K562 (cell line): ENCODE measurements at regions not wholly inside any gene's neighbourhood (a gene's known extent, or its start where the extent isn't known, plus 50 kb on each side); places are given as distances from the start of the nearest gene placed in this dataset.

Experiments
- ATAC-seq: fragments of 200-7000 bp; cut with Tn5 transposase; 3 replicates; pipeline ENCODE4 v1.9.1; 2020; ENCODE audit warnings: moderate library complexity
- BruUV-seq: library from RNA; stranded (reverse); fragments of 400-500 nt; replicated peaks from 2 replicates; lab custom pipeline; 2021; lab: Mats Ljungman, UMichigan
- CTCF ChIA-PET: fragments of 300-600 bp; formaldehyde crosslinking; extraction: SDS; loops from one replicate; lab custom pipeline; 2021; ENCODE audit warnings: low intra/inter-chr PET ratio; lab: Yijun Ruan, JAX
- POLR2A ChIA-PET: fragments of 300-600, 350-650 bp; sonication (Branson Sonifier 250); formaldehyde crosslinking; extraction: SDS; loops from one replicate; lab custom pipeline; 2021; ENCODE audit warnings: antibody characterized with exemption, inconsistent platforms; lab: Yijun Ruan, JAX
- DNase-seq, 4 experiments: peaks; one replicate each; pipeline versions ENCODE4 v3.0.0 to v3.0.0-alpha.2; 2011 to 2018; ENCODE audit warnings: low spot score in 3 of 4, mixed read lengths in 3 of 4; ENCODE audit errors: extremely low read depth in 1 of 4
- FAIRE-seq: peaks from 2 replicates; lab custom pipeline; 2011; peaks lifted over from hg19 to GRCh38; lab: Jason Lieb, UNC
- H2AFZ ChIP-seq: 2 replicates; pipeline ENCODE4 v1.6.0; 2011; ENCODE audit warnings: low read depth, low read length, control low read depth, inconsistent platforms
- H3K27ac ChIP-seq: fragments of 200-600 bp; 3 replicates; pipeline ENCODE4 v1.8.0; 2011; ENCODE audit warnings: low read depth, mild to moderate bottlenecking, control low read depth, inconsistent platforms, low read length, moderate library complexity, mixed read lengths; ENCODE audit errors: extremely low read depth
- H3K27me3 ChIP-seq, 2 experiments: fragments of 300-600 bp in 1 of 2; 2 replicates in 1 of 2; 3 replicates in 1 of 2; pipeline versions ENCODE4 v1.6.0 to v1.8.0; 2011; ENCODE audit warnings: inconsistent platforms in 2 of 2, low read length in 2 of 2, mild to moderate bottlenecking in 1 of 2, mixed read lengths in 1 of 2, moderate library complexity in 1 of 2; ENCODE audit not compliant: control insufficient read depth in 2 of 2, insufficient read depth in 2 of 2
- H3K36me3 ChIP-seq: fragments of 300-600 bp; 3 replicates; pipeline ENCODE4 v1.8.0; 2011; ENCODE audit warnings: mild to moderate bottlenecking, low read length, inconsistent platforms; ENCODE audit not compliant: control insufficient read depth, insufficient read depth
- H3K4me1 ChIP-seq, 2 experiments: fragments of 200-600 bp in 1 of 2; replicated peaks in 1 of 2; 2 replicates in 1 of 2; 3 replicates in 1 of 2; pipeline versions ENCODE4 v1.5.1 to v1.8.0; 2011; ENCODE audit warnings: inconsistent platforms in 2 of 2, low read length in 2 of 2, mild to moderate bottlenecking in 1 of 2, mixed read lengths in 1 of 2, moderate library complexity in 1 of 2; ENCODE audit not compliant: control insufficient read depth in 2 of 2, insufficient read depth in 2 of 2
- H3K4me2 ChIP-seq: 2 replicates; pipeline ENCODE4 v1.6.1; 2011; ENCODE audit warnings: low read length, control low read depth, inconsistent platforms, mixed read lengths; ENCODE audit not compliant: insufficient read depth
- H3K4me3 ChIP-seq: fragments of 200-600 bp; sonication (generic), shearing (Covaris generic); 2 replicates; pipeline ENCODE4 v1.5.1; 2016; ENCODE audit warnings: control low read depth, inconsistent platforms
- H3K79me2 ChIP-seq: fragments of 200-600 bp; 3 replicates; pipeline ENCODE4 v1.8.0; 2011; ENCODE audit warnings: low read length, inconsistent platforms; ENCODE audit not compliant: control insufficient read depth, insufficient read depth
- H3K9ac ChIP-seq, 2 experiments: 2 replicates each; pipeline versions ENCODE4 v1.6.0 to v1.6.1; 2011; ENCODE audit warnings: low read depth in 2 of 2, low read length in 2 of 2, control low read depth in 1 of 2, inconsistent platforms in 1 of 2, mild to moderate bottlenecking in 1 of 2, mixed read lengths in 1 of 2; ENCODE audit not compliant: insufficient read depth in 1 of 2
- H3K9me1 ChIP-seq: one replicate; pipeline ENCODE4 v1.6.0; 2011; ENCODE audit warnings: inconsistent platforms, mild to moderate bottlenecking, low read length, moderate library complexity; ENCODE audit not compliant: control insufficient read depth, insufficient read depth
- H3K9me3 ChIP-seq: replicated peaks from 2 replicates; pipeline ENCODE4 v1.5.1; 2011; ENCODE audit warnings: low read depth, low read length, inconsistent platforms; ENCODE audit not compliant: control insufficient read depth, insufficient read depth
- H4K20me1 ChIP-seq: replicated peaks from 2 replicates; pipeline ENCODE4 v1.6.1; 2011; ENCODE audit warnings: low read length, inconsistent platforms, mixed read lengths; ENCODE audit not compliant: control insufficient read depth, insufficient read depth
- ARID1B ChIP-seq: fragments of 450-650 bp; IDR thresholded peaks from 2 replicates; pipeline ENCODE4 v1.6.1; 2016; ENCODE audit warnings: antibody characterized with exemption, mild to moderate bottlenecking, inconsistent platforms
- ELF2 ChIP-seq: fragments of 250-450 bp; sonication (Bioruptor Pico); IDR thresholded peaks from 2 replicates; pipeline ENCODE4 v1.5.0; 2021; ENCODE audit warnings: mild to moderate bottlenecking
- FOS ChIP-seq: IDR thresholded peaks from 3 replicates; pipeline ENCODE4 v1.6.1; 2011; ENCODE audit not compliant: insufficient read length; ENCODE audit errors: extremely low read depth
- HEY1 ChIP-seq: fragments of 250-450 bp; sonication (Bioruptor Pico); IDR thresholded peaks from 2 replicates; pipeline ENCODE4 v1.5.0; 2020; ENCODE audit warnings: mild to moderate bottlenecking, moderate library complexity, borderline replicate concordance
- HMGN3 ChIP-seq: IDR thresholded peaks from 2 replicates; pipeline ENCODE4 v1.6.1; 2011; ENCODE audit warnings: borderline replicate concordance, low read depth, mild to moderate bottlenecking, mixed read lengths, low read length; ENCODE audit not compliant: insufficient read length; ENCODE audit errors: extremely low read depth
- MAFF ChIP-seq: IDR thresholded peaks from 2 replicates; pipeline ENCODE4 v1.6.1; 2012; ENCODE audit warnings: low read length, improper control_type of control experiment
- MEIS2 ChIP-seq: fragments of 450-650 bp; IDR thresholded peaks from 2 replicates; pipeline ENCODE4 v1.6.1; 2014; ENCODE audit warnings: mild to moderate bottlenecking; ENCODE audit not compliant: partially characterized antibody
- MXD1 ChIP-seq: fragments of 250-450 bp; sonication (Bioruptor Pico); IDR thresholded peaks from 2 replicates; pipeline ENCODE4 v1.8.0; 2021; ENCODE audit warnings: borderline replicate concordance, mild to moderate bottlenecking, moderate library complexity; ENCODE audit not compliant: poor library complexity, severe bottlenecking
- SMARCE1 ChIP-seq: fragments of 450-650 bp; IDR thresholded peaks from 2 replicates; pipeline ENCODE4 v1.7.1; 2016; ENCODE audit warnings: mild to moderate bottlenecking
- SRSF1 ChIP-seq: fragments of 200-400 bp; formaldehyde crosslinking; IDR thresholded peaks from 2 replicates; pipeline ENCODE4 v1.6.1; 2017; ENCODE audit warnings: mild to moderate bottlenecking, low read depth, low read length, moderate library complexity
- ZBTB8A ChIP-seq: fragments of 450-650 bp; IDR thresholded peaks from 2 replicates; pipeline ENCODE4 v1.6.1; 2018; ENCODE audit warnings: mild to moderate bottlenecking, moderate library complexity; ENCODE audit not compliant: partially characterized antibody
- ZNF121 ChIP-seq: sonication (generic); formaldehyde crosslinking; conservative IDR thresholded peaks from 2 replicates; pipeline ENCODE4 v1.8.0; 2022; ENCODE audit warnings: missing genetic modification reagents
- ZNF76 ChIP-seq: fragments of 250-450 bp; sonication (Bioruptor Pico); IDR thresholded peaks from 2 replicates; pipeline ENCODE4 v1.4.0; 2020; ENCODE audit warnings: mild to moderate bottlenecking, moderate library complexity, borderline replicate concordance
- WGBS: fragments of 100-300 bp; shearing (Covaris generic); methylation state at CpG from one replicate; pipeline ENCODE4 v1.1.6; 2016; ENCODE audit warnings: low coverage, mixed read lengths; ENCODE audit not compliant: insufficient coverage; ENCODE audit errors: missing lambda C conversion rate; 5-methylcytosine and 5-hydroxymethylcytosine counted together
- in situ Hi-C: fragments of 300-500 bp; cut with MboI; formaldehyde crosslinking; loops from 4 replicates; pipeline ENCODE4 v1.15.0; 2018; ENCODE audit warnings: inconsistent platforms, mixed read lengths
- intact Hi-C: fragments of 100-400 bp; cut with micrococcal nuclease; formaldehyde crosslinking; loops from 2 replicates; pipeline ENCODE4 v1.14.2; 2022
- TF ChIP-seq, protein P1 (sequence below), 2 experiments: IDR thresholded peaks in 1 of 2; conservative IDR thresholded peaks in 1 of 2; 2 replicates each; pipeline ENCODE4 v1.6.1; 2016; ENCODE audit warnings: low read depth in 2 of 2, mild to moderate bottlenecking in 1 of 2, missing compliant biosample characterization in 1 of 2, missing genetic modification characterization in 1 of 2, moderate library complexity in 1 of 2

DNA sequence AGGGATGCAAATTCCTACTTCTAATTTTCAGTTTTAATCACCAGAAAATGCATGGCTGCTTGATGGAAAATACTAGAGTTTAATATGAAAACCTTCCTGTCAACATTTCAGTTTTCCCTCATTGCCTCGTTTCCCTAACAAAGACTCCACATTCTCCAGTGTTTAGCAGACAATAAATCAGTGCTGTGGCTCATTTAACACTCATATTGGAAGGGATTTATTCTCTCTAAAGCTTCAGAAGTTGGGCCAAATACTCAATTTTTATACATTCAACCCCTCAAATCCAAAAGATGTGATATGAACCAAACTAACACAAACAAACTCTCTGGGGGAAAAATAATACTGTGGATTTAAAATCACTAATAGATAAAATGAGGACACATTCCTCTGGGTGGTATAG lies 482.5 kb downstream of the FLRT2 start:
- WGBS, result 0% methylated on average over 1 of the region's 1 CpG
- no peak for FAIRE-seq
- DNase-seq, result no peak
- H3K36me3 ChIP-seq, result no peaks in the 10 kb centered on the region
- intact Hi-C loops, result no loop called here
- no peak overlapping the region for H3K4me2 ChIP-seq
- no peak overlapping the region for H3K9ac ChIP-seq
- ChIA-PET CTCF (no interaction called here), POLR2A (no interaction called here)
- H3K9me3 ChIP-seq, result no peaks in the 10 kb centered on the region
- no peak overlapping the region for H2AFZ ChIP-seq
- H3K27me3 ChIP-seq, result no peaks in the 10 kb centered on the region
- no peak for ATAC-seq
- H3K4me3 ChIP-seq, result no peak overlapping the region
- TF ChIP-seq, protein P1, sequence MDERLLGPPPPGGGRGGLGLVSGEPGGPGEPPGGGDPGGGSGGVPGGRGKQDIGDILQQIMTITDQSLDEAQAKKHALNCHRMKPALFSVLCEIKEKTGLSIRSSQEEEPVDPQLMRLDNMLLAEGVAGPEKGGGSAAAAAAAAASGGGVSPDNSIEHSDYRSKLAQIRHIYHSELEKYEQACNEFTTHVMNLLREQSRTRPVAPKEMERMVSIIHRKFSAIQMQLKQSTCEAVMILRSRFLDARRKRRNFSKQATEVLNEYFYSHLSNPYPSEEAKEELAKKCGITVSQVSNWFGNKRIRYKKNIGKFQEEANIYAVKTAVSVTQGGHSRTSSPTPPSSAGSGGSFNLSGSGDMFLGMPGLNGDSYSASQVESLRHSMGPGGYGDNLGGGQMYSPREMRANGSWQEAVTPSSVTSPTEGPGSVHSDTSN (CRISPR knock-in tag; IDR thresholded peaks at IDR 0.05; ENCODE audit: low read depth), result no peak
- TF ChIP-seq, protein P1 (tag; conservative IDR thresholded peaks at IDR 0.05; ENCODE audit: low read depth), result no peak
- TF ChIP-seq HEY1 (no peak), MEIS2 (no peak), ARID1B (no peak), FOS (no peak), SMARCE1 (no peak), SRSF1 (no peak), ELF2 (no peak), MAFF (no peak), MXD1 (CRISPR knock-in tag) (no peak), ZNF76 (no peak), ZNF121 (CRISPR knock-in tag) (no peak), HMGN3 (no peak), ZBTB8A (no peak)
- H3K27ac ChIP-seq, result no peak overlapping the region
- no peaks in the 10 kb centered on the region for H3K4me1 ChIP-seq
- no peaks in the 10 kb centered on the region for H3K9me1 ChIP-seq
- H3K79me2 ChIP-seq, result no peaks in the 10 kb centered on the region
- in situ Hi-C loops, result no loop called here
- no TSS peak for BruUV-seq
- no peaks in the 10 kb centered on the region for H4K20me1 ChIP-seq
